ENCODE measurements at regions not wholly inside any gene's neighbourhood (a gene's known extent, or its start where the extent isn't known, plus 50 kb on each side); places are given as distances from the start of the nearest gene placed in this dataset.
"Not testable (repeated sequence)": the region's sequence is repeated elsewhere in the genome, so short reads cannot be mapped to it uniquely, and the experiment has no call there.

GRCh38 chr7:142469696-142470543 is 212.1 kb upstream of the PRSS58 start:
- DNase-seq (ENCODE audit: low read depth in 2 of 2) = no peak

GRCh38 chr7:142468871-142469665 is 211.2 kb upstream of the PRSS58 start:
- DNase-seq (ENCODE audit: low read depth in 2 of 2) = no peak

GRCh38 chr7:142467056-142467655 is 209.3 kb upstream of the PRSS58 start:
- not testable (repeated sequence) for DNase-seq (ENCODE audit: low read depth in 2 of 2)

DNA sequence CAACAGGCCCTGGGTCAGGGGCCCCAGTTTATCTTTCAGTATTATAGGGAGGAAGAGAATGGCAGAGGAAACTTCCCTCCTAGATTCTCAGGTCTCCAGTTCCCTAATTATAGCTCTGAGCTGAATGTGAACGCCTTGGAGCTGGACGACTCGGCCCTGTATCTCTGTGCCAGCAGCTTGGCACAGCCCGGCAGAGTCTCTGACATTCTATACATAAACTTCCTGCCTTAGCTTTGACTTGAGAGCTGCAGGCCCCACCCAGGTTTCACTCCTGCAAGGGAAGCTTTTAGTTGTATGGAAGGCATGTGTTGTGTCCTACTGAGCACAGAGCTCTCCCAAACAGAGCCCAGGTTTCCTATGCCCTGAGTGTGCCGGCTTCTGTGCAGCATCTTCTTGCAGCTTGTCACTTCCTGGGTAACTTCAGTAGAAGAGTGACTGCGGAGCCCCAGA is 205.6 kb upstream of the PRSS58 start:
- DNase-seq (ENCODE audit: low read depth in 2 of 2) = no peak

- no peak for DNase-seq (ENCODE audit: low read depth in 2 of 2)
Measured at GRCh38 chr7:142461437-142461836, 203.6 kb upstream of the PRSS58 start.

DNA sequence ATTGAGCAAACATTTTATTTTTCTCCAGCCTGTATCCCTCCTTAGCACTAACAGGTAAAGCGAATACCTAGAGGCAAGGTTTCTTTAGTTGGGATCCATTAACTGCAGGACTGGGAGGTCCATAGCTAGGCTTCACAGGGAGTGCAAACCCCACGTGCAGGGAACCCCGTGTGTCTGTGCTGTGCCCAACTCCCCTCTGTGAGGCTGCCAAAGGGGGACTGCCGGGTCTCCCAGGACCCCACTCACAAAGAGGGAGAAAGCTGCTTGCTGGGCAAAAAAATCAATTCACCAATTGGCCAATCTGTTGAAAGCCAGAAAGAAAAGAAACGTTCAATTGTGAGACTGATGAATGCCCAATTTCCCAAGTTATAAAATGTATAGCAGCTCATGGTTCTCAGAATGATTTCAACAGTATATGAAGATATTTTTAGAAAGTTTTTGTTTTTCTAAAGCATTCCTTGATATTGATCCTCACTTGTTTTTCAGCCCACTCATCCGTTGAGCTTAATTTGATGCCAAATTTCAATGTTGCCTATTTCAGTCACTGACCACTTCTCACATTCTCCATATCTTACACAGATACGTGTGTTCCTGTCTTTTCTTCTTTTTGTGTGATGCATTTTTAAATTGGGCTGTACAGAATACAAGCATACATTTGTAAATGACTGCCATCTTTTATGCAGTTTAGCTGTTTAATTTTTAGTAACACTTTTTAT is 202.7 kb upstream of the PRSS58 start:
- DNase-seq (ENCODE audit: low read depth in 2 of 2) = no peak

GRCh38 chr7:142459551-142459963 is 201.7 kb upstream of the PRSS58 start:
- no peak for DNase-seq (ENCODE audit: low read depth in 2 of 2)

DNA sequence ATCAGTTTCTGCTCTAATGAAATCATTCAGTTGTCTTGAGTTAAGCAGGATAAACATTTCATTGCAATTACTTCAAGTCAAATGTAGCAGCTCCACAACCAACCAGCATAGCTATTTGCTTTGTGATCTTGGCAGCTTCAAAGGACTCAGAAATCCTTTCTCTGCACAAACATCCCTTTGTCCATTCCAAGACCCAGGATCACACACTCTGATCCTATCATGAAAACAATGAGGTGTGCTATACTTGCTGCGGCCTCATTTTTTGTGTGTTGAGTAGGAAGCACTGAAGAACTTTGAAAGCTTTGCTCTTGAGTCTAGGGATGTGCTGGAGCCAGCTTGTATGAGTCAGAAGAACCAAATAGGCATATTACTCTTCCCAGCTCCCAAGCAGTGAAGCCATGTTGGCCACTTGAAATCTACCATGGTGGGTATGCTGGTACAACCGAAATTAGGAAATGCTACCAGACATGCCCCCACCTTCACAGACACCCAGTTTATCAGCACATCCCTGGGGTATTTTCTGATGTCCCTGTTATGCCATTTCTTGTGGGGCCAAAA is 199.4 kb upstream of the PRSS58 start:
- no peak for DNase-seq (ENCODE audit: low read depth in 2 of 2)

DNA sequence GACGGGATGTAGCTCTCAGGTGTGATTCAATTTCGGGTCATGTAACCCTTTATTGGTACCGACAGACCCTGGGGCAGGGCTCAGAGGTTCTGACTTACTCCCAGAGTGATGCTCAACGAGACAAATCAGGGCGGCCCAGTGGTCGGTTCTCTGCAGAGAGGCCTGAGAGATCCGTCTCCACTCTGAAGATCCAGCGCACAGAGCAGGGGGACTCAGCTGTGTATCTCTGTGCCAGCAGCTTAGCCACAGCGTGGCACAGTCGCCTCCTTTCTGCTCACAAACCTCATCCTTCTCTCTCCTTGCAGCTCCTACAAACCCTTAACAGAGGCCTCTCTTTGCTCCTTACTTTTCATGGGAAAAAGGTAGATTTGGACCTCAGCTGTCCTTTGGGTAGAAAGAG is 197.5 kb upstream of the PRSS58 start:
- DNase-seq (ENCODE audit: low read depth in 2 of 2) = no peak

- no peak for DNase-seq (ENCODE audit: low read depth in 2 of 2)
Measured at GRCh38 chr7:142454862-142455261, 197.0 kb upstream of the PRSS58 start.

GRCh38 chr7:142452791-142453190 is 194.9 kb upstream of the PRSS58 start:
- DNase-seq (ENCODE audit: low read depth in 2 of 2) = no peak

- no peak for DNase-seq (ENCODE audit: low read depth in 2 of 2)
Measured at GRCh38 chr7:142451817-142452216, 194.0 kb upstream of the PRSS58 start.

DNA sequence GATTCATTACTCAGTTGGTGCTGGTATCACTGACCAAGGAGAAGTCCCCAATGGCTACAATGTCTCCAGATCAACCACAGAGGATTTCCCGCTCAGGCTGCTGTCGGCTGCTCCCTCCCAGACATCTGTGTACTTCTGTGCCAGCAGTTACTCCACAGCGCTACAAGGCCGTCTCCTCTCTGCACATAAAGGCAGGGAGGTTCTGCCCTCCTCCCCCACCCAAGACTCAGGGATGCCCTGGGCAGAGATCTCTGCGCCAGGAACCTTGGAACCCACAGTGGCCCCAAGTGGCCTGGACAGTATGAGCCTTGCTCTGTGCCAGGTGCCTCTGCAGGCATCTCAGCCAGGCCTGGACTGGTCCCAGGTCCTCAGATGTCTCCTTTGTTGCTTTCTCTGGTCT is 193.4 kb upstream of the PRSS58 start:
- DNase-seq (ENCODE audit: low read depth in 2 of 2) = no peak

DNA sequence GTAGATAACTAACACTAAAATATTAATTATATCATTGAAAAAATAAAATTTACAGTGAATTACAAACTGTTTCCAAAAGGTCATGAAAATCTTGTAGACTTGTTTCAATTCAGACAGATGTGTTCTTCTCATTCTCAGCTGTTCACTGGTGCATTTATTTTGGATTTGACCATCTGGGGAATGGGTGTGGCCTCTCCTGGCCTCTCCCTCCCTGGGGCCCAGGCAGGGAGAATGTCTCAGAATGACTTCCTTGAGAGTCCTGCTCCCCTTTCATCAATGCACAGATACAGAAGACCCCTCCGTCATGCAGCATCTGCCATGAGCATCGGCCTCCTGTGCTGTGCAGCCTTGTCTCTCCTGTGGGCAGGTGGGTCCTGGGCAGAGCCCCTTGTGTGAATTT is 192.8 kb upstream of the PRSS58 start:
- no peak for DNase-seq (ENCODE audit: low read depth in 2 of 2)

DNA sequence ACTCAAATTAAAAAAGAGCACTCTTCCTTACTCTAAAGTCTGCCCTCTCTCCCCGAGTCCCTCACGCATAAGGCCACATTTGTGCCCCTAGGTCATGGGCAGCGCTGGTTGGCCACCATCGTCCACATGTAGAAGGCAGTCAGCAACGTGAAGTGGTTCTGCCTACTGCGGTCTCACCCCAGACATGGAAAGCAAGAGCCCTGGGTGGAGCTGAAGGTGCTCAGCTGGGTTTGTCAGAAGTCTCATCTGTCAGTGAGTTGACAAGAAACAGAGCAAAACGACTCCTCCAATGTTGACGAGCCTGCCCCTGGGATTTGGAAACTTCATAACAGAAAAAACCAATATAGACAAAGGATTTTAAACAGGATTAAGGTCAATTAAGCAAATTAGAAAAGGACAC is 192.3 kb upstream of the PRSS58 start:
- DNase-seq (ENCODE audit: low read depth in 2 of 2) = no peak

DNA sequence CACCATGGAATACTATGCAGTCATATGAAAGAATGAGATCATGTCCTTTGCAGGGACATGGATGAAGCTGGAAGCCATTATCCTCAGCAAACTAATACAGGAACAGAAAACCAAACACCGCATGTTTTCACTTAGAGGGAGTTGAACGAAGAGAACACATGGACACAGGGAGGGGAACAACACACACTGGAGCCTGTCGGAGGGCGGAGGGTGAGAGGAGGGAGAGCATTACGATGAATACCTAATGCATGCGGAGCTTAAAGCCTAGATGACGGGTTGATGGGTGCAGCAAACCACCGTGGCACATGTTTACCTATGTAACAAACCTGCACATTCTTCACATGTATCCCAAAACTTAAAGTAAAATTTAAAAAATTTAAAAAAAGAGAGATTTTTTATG is 191.0 kb upstream of the PRSS58 start:
- DNase-seq (ENCODE audit: low read depth in 2 of 2) = not testable (repeated sequence)

GRCh38 chr7:142447762-142448161 is 189.9 kb upstream of the PRSS58 start:
- no peak for DNase-seq (ENCODE audit: low read depth in 2 of 2)

- no peak for DNase-seq (ENCODE audit: low read depth in 2 of 2)
Measured at GRCh38 chr7:142445019-142445686, 187.3 kb upstream of the PRSS58 start.

GRCh38 chr7:142443216-142444010 is 185.6 kb upstream of the PRSS58 start:
- DNase-seq (ENCODE audit: low read depth in 2 of 2) = no peak

- DNase-seq (ENCODE audit: low read depth in 2 of 2) = no peak
Measured at GRCh38 chr7:142442396-142442795, 184.5 kb upstream of the PRSS58 start.

All from stimulated activated CD4-positive, alpha-beta T cell treated with anti-CD3 and anti-CD28 coated beads, Interleukin-12 subunit alpha, Interleukin-12 subunit beta, amount 100 ng/mL, for 24 hours (primary cell).